Memory B cell (primary cell): ENCODE measurements at regions not wholly inside any gene's neighbourhood (a gene's known extent, or its start where the extent isn't known, plus 50 kb on each side); places are given as distances from the start of the nearest gene placed in this dataset.

Experiments
- ATAC-seq: fragments of 150-1000 bp; cut with Tn5 transposase; 2 replicates; pipeline ENCODE4 v1.10.0; 2021; ENCODE audit warnings: low read depth, mild to moderate bottlenecking, moderate library complexity
- DNase-seq, 2 donors: peaks; one replicate each; pipeline ENCODE4 v3.0.0; 2022; ENCODE audit warnings: low spot score in 2 of 2
- H3K27ac Mint-ChIP-seq: one replicate; pipeline ENCODE4 v1.8.0; 2022; ENCODE audit warnings: mild to moderate bottlenecking, moderate library complexity, mixed read lengths
- H3K27me3 Mint-ChIP-seq: one replicate; pipeline ENCODE4 v1.8.0; 2022; ENCODE audit warnings: mixed read lengths
- H3K36me3 Mint-ChIP-seq: one replicate; pipeline ENCODE4 v1.8.0; 2022; ENCODE audit warnings: mild to moderate bottlenecking, mixed read lengths
- H3K4me1 Mint-ChIP-seq: one replicate; pipeline ENCODE4 v1.8.0; 2022; ENCODE audit warnings: mixed read lengths
- H3K4me3 Mint-ChIP-seq: one replicate; pipeline ENCODE4 v1.8.0; 2022; ENCODE audit warnings: mild to moderate bottlenecking, moderate library complexity, mixed read lengths
- H3K9me3 Mint-ChIP-seq: one replicate; pipeline ENCODE4 v1.8.0; 2022; ENCODE audit warnings: mixed read lengths

DNA sequence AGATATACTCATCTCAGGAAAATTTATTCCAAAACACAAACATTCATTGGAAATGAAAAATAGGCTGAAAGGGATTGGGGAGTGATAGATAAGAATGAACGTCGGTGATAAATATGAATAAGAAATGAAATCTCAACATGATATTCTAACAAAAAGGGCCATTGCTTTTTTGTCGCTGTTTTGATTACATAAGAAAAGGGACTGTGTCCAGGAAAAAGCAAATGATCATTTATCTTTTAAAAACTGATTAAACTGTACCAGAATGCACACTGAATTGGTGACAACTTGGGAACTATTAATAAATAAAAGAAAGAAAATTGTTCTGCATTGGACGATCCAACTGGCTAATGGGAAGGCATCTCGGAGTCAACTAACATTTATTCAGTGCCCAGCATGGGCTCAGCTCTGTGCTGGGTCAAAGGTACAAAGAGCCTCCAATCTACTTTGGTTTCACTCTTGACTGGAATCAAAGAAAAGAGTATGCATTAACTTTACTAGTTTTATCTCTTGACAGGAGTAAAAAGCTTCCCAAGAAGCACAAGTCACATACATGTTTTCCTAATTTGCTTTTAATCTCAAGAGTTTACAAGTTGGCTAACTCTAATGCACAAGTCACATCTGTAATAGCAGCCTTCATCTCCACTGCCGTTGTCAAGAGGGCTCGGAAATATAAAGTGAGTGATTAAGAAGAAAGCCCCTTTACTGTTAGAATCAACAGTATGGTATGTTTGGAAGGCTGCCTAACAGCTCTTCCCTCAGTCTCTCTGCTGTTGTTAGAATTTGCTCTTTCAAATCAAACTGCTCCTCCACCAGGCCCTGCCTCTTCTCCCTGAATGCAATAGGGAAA lies 280.0 kb downstream of the IGSF11 start:
- DNase-seq: no peak
- H3K27me3 Mint-ChIP-seq: no peaks in the 10 kb centered on the region
- no peaks in the 10 kb centered on the region for H3K36me3 Mint-ChIP-seq
- no peaks in the 10 kb centered on the region for H3K9me3 Mint-ChIP-seq
- H3K4me1 Mint-ChIP-seq: no peaks in the 10 kb centered on the region
- no peak overlapping the region for H3K27ac Mint-ChIP-seq
- H3K4me3 Mint-ChIP-seq: no peak overlapping the region
- ATAC-seq: no peak

DNA sequence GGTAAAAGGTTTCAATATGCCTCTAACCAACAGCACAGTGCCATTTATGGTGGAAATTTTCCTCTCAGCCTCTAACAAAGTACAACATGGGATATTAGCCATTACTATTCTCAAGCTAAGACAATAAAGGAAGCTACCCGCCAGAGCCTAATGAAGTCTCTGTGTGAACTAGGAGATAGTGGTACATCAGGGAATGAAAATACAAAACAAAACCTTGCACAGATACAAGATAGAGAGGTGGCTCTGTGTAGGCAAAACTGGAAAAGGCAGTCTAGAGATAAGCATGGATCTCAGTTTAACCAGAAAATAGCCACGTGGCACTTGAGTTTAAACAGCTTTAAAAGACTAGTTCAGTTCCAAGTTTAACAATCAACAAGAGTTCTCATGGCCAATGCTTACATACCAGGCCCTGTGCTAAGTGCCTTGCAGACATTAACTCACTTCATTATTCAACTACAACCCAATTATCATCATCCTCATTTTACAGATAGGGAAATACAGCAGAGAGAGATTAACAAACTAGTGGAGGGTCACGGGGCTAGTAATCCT lies 279.3 kb downstream of the IGSF11 start:
- no peaks in the 10 kb centered on the region for H3K4me1 Mint-ChIP-seq
- H3K27ac Mint-ChIP-seq: no peak overlapping the region

DNA sequence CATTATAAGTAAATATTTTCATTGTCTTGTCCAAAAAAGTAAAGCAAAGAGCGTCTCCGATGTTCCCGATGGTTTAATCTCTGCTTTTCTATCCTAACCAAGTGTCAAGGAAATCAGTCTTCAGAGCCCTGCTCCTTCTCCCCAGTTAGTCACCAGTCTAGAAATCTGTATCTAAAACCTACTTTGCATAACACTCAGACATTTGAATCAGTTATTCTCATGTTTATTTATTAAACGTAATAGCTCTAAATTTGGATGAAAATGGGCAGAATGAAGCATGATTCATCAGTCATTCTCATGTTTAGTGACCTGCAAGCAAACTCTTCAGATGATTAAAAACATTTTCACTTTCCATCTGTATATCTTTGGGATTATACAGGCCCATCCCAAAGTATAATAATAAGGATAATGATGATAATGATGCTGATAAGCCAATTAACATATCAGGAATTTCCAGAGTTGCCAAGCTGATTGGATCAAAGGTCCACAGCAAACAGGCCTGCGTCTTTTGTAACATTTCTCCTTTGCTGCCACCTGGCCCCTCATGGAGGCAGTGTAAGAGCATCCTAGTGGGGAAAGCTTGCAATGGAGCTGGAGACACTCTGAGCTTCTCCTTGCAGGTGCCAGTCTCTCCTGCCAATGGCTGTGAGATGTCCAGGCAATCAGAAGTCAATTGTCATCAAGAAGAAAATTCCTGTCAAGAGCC lies 273.9 kb downstream of the IGSF11 start:
- Mint-ChIP-seq H3K27me3 (peaks cover 3% of the 10 kb centered on the region), H3K9me3 (no peaks in the 10 kb centered on the region), H3K27ac (no peak overlapping the region), H3K4me3 (no peak overlapping the region), H3K36me3 (no peaks in the 10 kb centered on the region), H3K4me1 (no peaks in the 10 kb centered on the region)
- DNase-seq: no peak
- no peak for ATAC-seq

More for the DNA sequence above, 279.3 kb downstream of the IGSF11 start:
- no peaks in the 10 kb centered on the region for H3K27me3 Mint-ChIP-seq
- no peaks in the 10 kb centered on the region for H3K36me3 Mint-ChIP-seq
- H3K4me3 Mint-ChIP-seq: no peak overlapping the region
- no peak for DNase-seq
- ATAC-seq: no peak
- H3K9me3 Mint-ChIP-seq: no peaks in the 10 kb centered on the region

GRCh38 chr3:118761291-118761606 lies 273.4 kb downstream of the IGSF11 start:
- ATAC-seq: no peak
- Mint-ChIP-seq H3K27me3 (peaks cover 3% of the 10 kb centered on the region), H3K27ac (no peak overlapping the region), H3K36me3 (no peaks in the 10 kb centered on the region), H3K4me3 (no peak overlapping the region), H3K9me3 (no peaks in the 10 kb centered on the region), H3K4me1 (no peaks in the 10 kb centered on the region)
- no peak for DNase-seq

DNA sequence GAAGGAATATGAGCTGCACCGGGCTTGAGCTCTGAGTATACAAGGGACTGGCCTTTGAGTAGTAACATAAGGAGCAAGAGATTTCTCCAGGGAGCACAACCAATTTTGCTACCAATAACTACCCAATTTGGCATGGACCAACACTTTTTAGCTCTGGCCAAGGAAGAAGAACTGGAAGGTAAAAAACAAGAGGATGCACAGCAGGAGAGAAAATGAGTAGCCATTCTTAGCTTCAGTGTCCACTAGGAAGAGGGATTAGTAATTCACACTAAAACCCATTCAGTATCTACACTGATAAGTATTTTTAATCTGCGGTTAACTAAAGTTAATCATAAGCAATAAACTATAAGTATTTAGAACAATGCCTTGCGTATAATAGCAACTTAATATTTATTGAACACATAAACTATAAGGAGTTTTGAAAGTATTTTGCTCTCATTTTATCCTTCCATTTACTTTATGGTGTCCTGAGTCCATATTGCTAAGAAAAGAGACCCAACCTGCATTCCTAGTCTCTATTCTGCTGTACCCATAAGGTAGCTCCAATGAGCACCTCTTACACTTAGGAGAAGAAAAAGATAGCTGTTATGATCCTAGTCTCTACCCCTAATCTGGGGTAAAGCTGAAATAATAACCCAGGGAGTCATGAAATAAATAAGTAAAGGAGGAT lies 268.9 kb downstream of the IGSF11 start:
- ATAC-seq (no peak), DNase-seq (no peak)
- no peaks in the 10 kb centered on the region for H3K36me3 Mint-ChIP-seq
- H3K4me1 Mint-ChIP-seq: no peaks in the 10 kb centered on the region
- no peak overlapping the region for H3K4me3 Mint-ChIP-seq
- H3K9me3 Mint-ChIP-seq: no peaks in the 10 kb centered on the region
- H3K27ac Mint-ChIP-seq: no peak overlapping the region
- H3K27me3 Mint-ChIP-seq: peaks cover 3% of the 10 kb centered on the region

DNA sequence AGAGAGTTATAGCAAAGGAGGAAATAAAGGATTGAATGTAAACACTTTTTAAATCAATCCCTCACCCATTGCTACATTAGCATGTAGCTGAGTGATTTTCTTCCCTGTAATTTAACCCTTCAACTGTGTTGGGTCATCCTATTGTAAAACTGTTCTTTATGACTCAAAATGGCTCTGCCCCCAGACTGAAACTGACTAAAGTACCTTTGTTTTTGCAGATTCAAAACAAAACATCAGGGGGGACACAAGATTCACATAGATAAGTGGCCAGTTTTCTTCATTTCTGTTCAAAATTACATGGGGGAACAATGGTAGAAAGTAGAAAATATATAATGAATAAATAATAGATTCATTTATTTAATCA lies 268.4 kb downstream of the IGSF11 start:
- H3K27ac Mint-ChIP-seq: no peak overlapping the region
- DNase-seq: no peak
- H3K4me1 Mint-ChIP-seq: no peaks in the 10 kb centered on the region
- H3K9me3 Mint-ChIP-seq: no peaks in the 10 kb centered on the region
- H3K4me3 Mint-ChIP-seq: no peak overlapping the region
- ATAC-seq: no peak
- peaks cover 3% of the 10 kb centered on the region for H3K27me3 Mint-ChIP-seq
- no peaks in the 10 kb centered on the region for H3K36me3 Mint-ChIP-seq

- Mint-ChIP-seq H3K4me3 (no peak overlapping the region), H3K27me3 (peaks cover 2% of the 10 kb centered on the region), H3K4me1 (no peaks in the 10 kb centered on the region), H3K9me3 (no peaks in the 10 kb centered on the region), H3K36me3 (no peaks in the 10 kb centered on the region), H3K27ac (no peak overlapping the region)
- DNase-seq (no peak), ATAC-seq (no peak)
These were observed 262.6 kb downstream of the IGSF11 start for GRCh38 chr3:118772036-118772435.

DNA sequence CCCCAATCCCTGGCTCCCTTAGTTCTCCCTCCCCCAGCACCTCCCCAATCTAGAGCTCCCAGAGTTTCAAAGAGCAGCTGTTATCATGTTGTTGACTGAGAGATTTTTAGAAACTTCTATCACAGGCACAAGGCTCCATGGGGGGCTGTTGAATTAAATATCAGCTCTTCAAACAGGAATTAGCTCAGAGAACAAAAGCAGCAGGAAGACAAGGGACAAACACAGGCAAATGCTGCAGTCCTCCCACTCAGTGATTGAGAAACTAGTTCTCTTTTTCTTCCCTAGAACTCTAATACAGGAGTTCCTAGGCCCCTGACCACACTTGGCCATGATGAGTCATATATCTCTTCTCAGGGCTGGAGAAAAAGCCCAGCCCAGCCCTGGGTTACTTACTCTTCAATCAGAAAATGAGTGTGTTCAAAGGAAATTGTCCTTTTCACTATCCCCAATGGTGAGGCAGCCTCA lies 262.1 kb downstream of the IGSF11 start:
- Mint-ChIP-seq H3K9me3 (no peaks in the 10 kb centered on the region), H3K27me3 (peaks cover 2% of the 10 kb centered on the region), H3K36me3 (no peaks in the 10 kb centered on the region), H3K4me3 (no peak overlapping the region), H3K27ac (no peak overlapping the region), H3K4me1 (no peaks in the 10 kb centered on the region)
- ATAC-seq: no peak
- DNase-seq: no peak

- no peak overlapping the region for H3K4me3 Mint-ChIP-seq
- no peaks in the 10 kb centered on the region for H3K36me3 Mint-ChIP-seq
- no peak for ATAC-seq
- H3K9me3 Mint-ChIP-seq: no peaks in the 10 kb centered on the region
- no peak for DNase-seq
- peaks cover 2% of the 10 kb centered on the region for H3K27me3 Mint-ChIP-seq
- no peaks in the 10 kb centered on the region for H3K4me1 Mint-ChIP-seq
- no peak overlapping the region for H3K27ac Mint-ChIP-seq
These were observed 259.6 kb downstream of the IGSF11 start for GRCh38 chr3:118775021-118775420.

- Mint-ChIP-seq H3K4me1 (peaks cover 3% of the 10 kb centered on the region), H3K27me3 (peaks cover 2% of the 10 kb centered on the region), H3K4me3 (no peak overlapping the region), H3K9me3 (no peaks in the 10 kb centered on the region), H3K27ac (no peak overlapping the region), H3K36me3 (no peaks in the 10 kb centered on the region)
- DNase-seq (no peak), ATAC-seq (no peak)
These were observed 256.4 kb downstream of the IGSF11 start for GRCh38 chr3:118778201-118778600.

- ATAC-seq: no peak
- H3K4me3 Mint-ChIP-seq: no peak overlapping the region
- no peaks in the 10 kb centered on the region for H3K36me3 Mint-ChIP-seq
- H3K4me1 Mint-ChIP-seq: peaks cover 3% of the 10 kb centered on the region
- no peak overlapping the region for H3K27ac Mint-ChIP-seq
- DNase-seq: no peak
- no peaks in the 10 kb centered on the region for H3K9me3 Mint-ChIP-seq
- H3K27me3 Mint-ChIP-seq: peaks cover 5% of the 10 kb centered on the region
These were observed 253.4 kb downstream of the IGSF11 start for GRCh38 chr3:118781232-118781631.

- Mint-ChIP-seq H3K4me1 (peaks cover 3% of the 10 kb centered on the region), H3K27ac (no peak overlapping the region), H3K4me3 (no peak overlapping the region), H3K9me3 (no peaks in the 10 kb centered on the region), H3K27me3 (peaks cover 5% of the 10 kb centered on the region), H3K36me3 (no peaks in the 10 kb centered on the region)
- ATAC-seq (no peak), DNase-seq (no peak)
These were observed 252.8 kb downstream of the IGSF11 start for GRCh38 chr3:118781839-118782238.

DNA sequence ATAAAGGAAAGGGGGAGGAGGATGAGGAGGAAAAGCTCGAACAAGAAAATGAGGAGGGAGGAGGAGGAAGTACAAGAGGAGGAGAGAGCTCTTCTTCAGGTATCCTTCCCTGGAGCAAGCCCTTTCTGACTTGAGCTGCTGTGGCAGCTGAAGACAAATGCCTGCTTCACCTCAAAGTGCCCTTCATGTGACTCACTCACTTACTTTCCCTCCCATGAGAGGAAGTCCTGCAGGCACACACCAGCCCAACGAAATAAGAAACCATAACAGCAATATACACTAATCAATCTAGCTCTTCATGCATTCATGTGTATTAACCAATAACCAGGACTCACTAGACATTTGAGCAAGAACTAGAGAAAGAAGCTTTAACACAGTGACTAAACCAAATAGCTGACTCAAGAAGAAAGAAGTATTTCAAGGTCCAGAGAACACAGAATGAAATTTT lies 251.9 kb downstream of the IGSF11 start:
- no peak for ATAC-seq
- Mint-ChIP-seq H3K27ac (no peak overlapping the region), H3K4me3 (no peak overlapping the region), H3K4me1 (peaks cover 3% of the 10 kb centered on the region), H3K36me3 (no peaks in the 10 kb centered on the region), H3K27me3 (peaks cover 5% of the 10 kb centered on the region), H3K9me3 (no peaks in the 10 kb centered on the region)
- DNase-seq: no peak

DNA sequence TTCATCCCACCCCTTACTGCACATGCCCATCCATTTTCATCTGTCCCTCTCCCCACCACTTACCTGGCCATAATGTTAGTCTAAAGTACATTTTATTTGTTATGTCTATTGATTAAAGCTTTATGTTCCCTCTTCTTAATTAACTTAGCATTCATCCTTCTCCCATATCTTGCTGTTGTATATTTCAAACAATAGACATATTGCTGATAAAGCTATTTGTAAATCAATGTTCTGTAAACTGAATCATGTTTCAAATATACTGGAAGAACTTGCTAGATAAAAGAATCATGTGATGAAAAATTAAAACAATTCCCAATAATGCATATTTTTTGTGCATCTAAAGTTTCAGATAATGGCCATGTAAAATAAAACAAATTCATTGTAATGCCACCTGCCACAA lies 249.2 kb downstream of the IGSF11 start:
- H3K9me3 Mint-ChIP-seq: no peaks in the 10 kb centered on the region
- DNase-seq (no peak), ATAC-seq (no peak)
- peaks cover 8% of the 10 kb centered on the region for H3K27me3 Mint-ChIP-seq
- peaks cover 3% of the 10 kb centered on the region for H3K4me1 Mint-ChIP-seq
- no peaks in the 10 kb centered on the region for H3K36me3 Mint-ChIP-seq
- no peak overlapping the region for H3K27ac Mint-ChIP-seq
- H3K4me3 Mint-ChIP-seq: no peak overlapping the region
